ENCODE measurements at regions not wholly inside any gene's neighbourhood (a gene's known extent, or its start where the extent isn't known, plus 50 kb on each side); places are given as distances from the start of the nearest gene placed in this dataset.

DNA sequence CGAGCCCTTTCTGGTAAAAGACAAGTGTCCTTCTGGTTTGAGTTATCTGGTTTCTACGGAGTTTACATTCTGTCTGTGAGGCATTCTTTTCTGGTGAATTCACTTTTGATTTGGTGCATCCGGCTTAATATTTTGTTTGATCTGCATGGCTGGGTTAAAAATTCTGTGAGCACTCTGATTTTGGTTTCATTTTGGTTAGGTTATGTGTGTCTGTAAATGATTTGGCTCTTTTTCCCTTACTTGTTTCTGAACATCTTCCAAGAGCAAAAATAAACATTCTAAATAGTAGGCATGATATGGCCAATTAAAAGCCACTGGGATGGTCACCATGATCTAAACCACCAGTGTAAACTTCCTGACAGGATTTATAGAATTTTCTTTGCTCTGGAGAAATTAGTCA is 85.7 kb upstream of the PTPN13 start:
- TF ChIP-seq CTCF (IDR thresholded peaks at IDR 0.05): no peak
- TF ChIP-seq POLR2A (IDR thresholded peaks at IDR 0.05): no peak

Measured in Peyer's patch (tissue), 4 donors.